IMR-90 (cell line): ENCODE measurements at regions not wholly inside any gene's neighbourhood (a gene's known extent, or its start where the extent isn't known, plus 50 kb on each side); places are given as distances from the start of the nearest gene placed in this dataset.

Experiments used
- ATAC-seq: fragments of 200-7000 bp; cut with Tn5 transposase; 2 replicates; pipeline ENCODE4 v1.9.1; 2020; ENCODE audit warnings: low read depth, mild to moderate bottlenecking, moderate library complexity
- BruUV-seq: library from RNA; stranded (reverse); fragments of 400-500 nt; replicated peaks from 2 replicates; lab custom pipeline; 2021; lab: Mats Ljungman, UMichigan
- CTCF ChIA-PET: fragments of 300-600 bp; formaldehyde crosslinking; extraction: SDS; loops from one replicate; lab custom pipeline; 2021; ENCODE audit warnings: antibody characterized with exemption; lab: Yijun Ruan, JAX
- POLR2A ChIA-PET: fragments of 300-600 bp; sonication (Branson Sonifier 250); formaldehyde crosslinking; loops from one replicate; lab custom pipeline; 2022; ENCODE audit warnings: antibody characterized with exemption; ENCODE audit not compliant: unreplicated experiment; lab: Charles Lee
- DNase-seq: peaks from one replicate; pipeline ENCODE4 v3.0.0; 2013
- H2AFZ ChIP-seq: replicated peaks from 2 replicates; pipeline ENCODE3; 2013; ENCODE audit warnings: low read length, mild to moderate bottlenecking; ENCODE audit not compliant: poor library complexity
- H2AK5ac ChIP-seq: 2 replicates; pipeline ENCODE4 v1.6.1; 2013; ENCODE audit warnings: low read depth, low read length, inconsistent platforms
- H2AK9ac ChIP-seq: replicated peaks from 2 replicates; pipeline ENCODE3; 2013; ENCODE audit warnings: mild to moderate bottlenecking, low read depth, low read length, moderate library complexity; ENCODE audit not compliant: poor library complexity
- H2BK120ac ChIP-seq: 2 replicates; pipeline ENCODE4 v1.6.1; 2013; ENCODE audit warnings: low read depth, low read length, inconsistent platforms
- H2BK15ac ChIP-seq: 3 replicates; pipeline ENCODE4 v1.6.1; 2013; ENCODE audit warnings: low read depth, low read length, inconsistent platforms
- H2BK20ac ChIP-seq: 2 replicates; pipeline ENCODE4 v1.6.1; 2013; ENCODE audit warnings: low read depth, mild to moderate bottlenecking, inconsistent platforms, low read length, moderate library complexity
- H2BK5ac ChIP-seq: 2 replicates; pipeline ENCODE4 v1.6.1; 2013; ENCODE audit warnings: mild to moderate bottlenecking, low read depth, low read length, inconsistent platforms; ENCODE audit not compliant: poor library complexity, severe bottlenecking
- H3K14ac ChIP-seq: replicated peaks from 2 replicates; pipeline ENCODE4 v1.6.1; 2013; ENCODE audit warnings: low read depth, low read length, inconsistent platforms
- H3K18ac ChIP-seq: 2 replicates; pipeline ENCODE4 v1.6.1; 2013; ENCODE audit warnings: low read depth, low read length, control low read depth
- H3K23ac ChIP-seq: 2 replicates; pipeline ENCODE4 v1.6.1; 2013; ENCODE audit warnings: low read depth, low read length, inconsistent platforms
- H3K27ac ChIP-seq: 2 replicates; pipeline ENCODE4 v1.5.1; 2013; ENCODE audit warnings: mild to moderate bottlenecking, control low read depth, low read length; ENCODE audit not compliant: insufficient read depth
- H3K27me3 ChIP-seq: 2 replicates; pipeline ENCODE4 v1.6.1; 2013; ENCODE audit warnings: low read length; ENCODE audit not compliant: control insufficient read depth, insufficient read depth
- H3K36me3 ChIP-seq: 2 replicates; pipeline ENCODE4 v1.6.1; 2013; ENCODE audit warnings: low read length, mixed read lengths; ENCODE audit not compliant: control insufficient read depth, insufficient read depth
- H3K4ac ChIP-seq: 2 replicates; pipeline ENCODE4 v1.6.1; 2013; ENCODE audit warnings: low read depth, low read length, inconsistent platforms
- H3K4me1 ChIP-seq: 2 replicates; pipeline ENCODE4 v1.6.1; 2013; ENCODE audit warnings: low read length, mixed read lengths; ENCODE audit not compliant: control insufficient read depth, insufficient read depth
- H3K4me2 ChIP-seq: 2 replicates; pipeline ENCODE4 v1.6.1; 2013; ENCODE audit warnings: low read depth, mild to moderate bottlenecking, control low read depth, low read length, moderate library complexity
- H3K4me3 ChIP-seq: 2 replicates; pipeline ENCODE4 v1.5.1; 2013; ENCODE audit warnings: low read depth, mild to moderate bottlenecking, control low read depth, low read length, moderate library complexity; ENCODE audit not compliant: insufficient read depth
- H3K56ac ChIP-seq: 2 replicates; pipeline ENCODE4 v1.6.1; 2013; ENCODE audit warnings: low read length, inconsistent platforms; ENCODE audit not compliant: insufficient read depth; ENCODE audit errors: extremely low read depth
- H3K79me1 ChIP-seq, 2 experiments: 2 replicates each; pipeline ENCODE4 v1.6.1; 2013; ENCODE audit warnings: low read length in 2 of 2, inconsistent platforms in 1 of 2, low read depth in 1 of 2
- H3K9ac ChIP-seq: 2 replicates; pipeline ENCODE4 v1.6.1; 2013; ENCODE audit warnings: low read depth, low read length, control low read depth
- H3K9me1 ChIP-seq: 2 replicates; pipeline ENCODE4 v1.6.1; 2013; ENCODE audit warnings: low read length, inconsistent platforms; ENCODE audit not compliant: insufficient read depth
- H3K9me3 ChIP-seq: 2 replicates; pipeline ENCODE4 v1.6.1; 2013; ENCODE audit warnings: low read length; ENCODE audit not compliant: control insufficient read depth, insufficient read depth
- H4K20me1 ChIP-seq: 2 replicates; pipeline ENCODE4 v1.6.1; 2013; ENCODE audit warnings: low read length, inconsistent platforms; ENCODE audit not compliant: insufficient read depth
- H4K5ac ChIP-seq: 2 replicates; pipeline ENCODE4 v1.6.1; 2013; ENCODE audit warnings: mild to moderate bottlenecking, low read depth, low read length, control low read depth
- H4K8ac ChIP-seq, 2 experiments: 2 replicates each; pipeline ENCODE4 v1.6.1; 2013; ENCODE audit warnings: low read depth in 2 of 2, low read length in 2 of 2, control low read depth in 1 of 2, inconsistent platforms in 1 of 2
- H4K91ac ChIP-seq: 2 replicates; pipeline ENCODE4 v1.6.1; 2013; ENCODE audit warnings: low read depth, low read length, inconsistent platforms; ENCODE audit not compliant: insufficient read depth
- BHLHE40 ChIP-seq: fragments of 150-350 bp; IDR thresholded peaks from 2 replicates; pipeline ENCODE4 v1.6.1; 2016; ENCODE audit warnings: mild to moderate bottlenecking, low read depth, low read length
- CEBPB ChIP-seq: IDR thresholded peaks from 2 replicates; pipeline ENCODE4 v1.6.1; 2012; ENCODE audit warnings: low read depth, low read length, improper control_type of control experiment
- CTCF ChIP-seq: conservative IDR thresholded peaks from 2 replicates; pipeline ENCODE4 v1.5.1; 2012; ENCODE audit warnings: mild to moderate bottlenecking, low read depth, low read length, improper control_type of control experiment
- ELK1 ChIP-seq: fragments of 150-350 bp; IDR thresholded peaks from 2 replicates; pipeline ENCODE4 v1.6.1; 2016; ENCODE audit warnings: low read depth, mild to moderate bottlenecking, low read length, moderate library complexity, borderline replicate concordance
- FOS ChIP-seq: fragments of 150-350 bp; IDR thresholded peaks from 2 replicates; pipeline ENCODE4 v1.6.1; 2016; ENCODE audit warnings: low read depth, low read length
- MAFK ChIP-seq: IDR thresholded peaks from 2 replicates; pipeline ENCODE4 v1.6.1; 2012; ENCODE audit warnings: low read depth, low read length, improper control_type of control experiment
- MAZ ChIP-seq: IDR thresholded peaks from 2 replicates; pipeline ENCODE4 v1.6.1; 2012; ENCODE audit warnings: low read depth, mild to moderate bottlenecking, low read length, improper control_type of control experiment, moderate library complexity, borderline replicate concordance
- MXI1 ChIP-seq: IDR thresholded peaks from 2 replicates; pipeline ENCODE4 v1.6.1; 2012; ENCODE audit warnings: low read depth, mild to moderate bottlenecking, low read length, moderate library complexity, borderline replicate concordance
- RAD21 ChIP-seq: IDR thresholded peaks from 2 replicates; pipeline ENCODE4 v1.6.1; 2012; ENCODE audit warnings: low read length, improper control_type of control experiment
- RCOR1 ChIP-seq: IDR thresholded peaks from 2 replicates; pipeline ENCODE4 v1.6.1; 2012; ENCODE audit warnings: mild to moderate bottlenecking, low read length, improper control_type of control experiment; ENCODE audit not compliant: insufficient replicate concordance
- RFX5 ChIP-seq: IDR thresholded peaks from 2 replicates; pipeline ENCODE4 v1.8.0; 2012; ENCODE audit warnings: low read depth, mild to moderate bottlenecking, low read length, moderate library complexity
- SMC3 ChIP-seq: fragments of 150-350 bp; IDR thresholded peaks from 2 replicates; pipeline ENCODE4 v1.6.1; 2016; ENCODE audit warnings: low read depth, mild to moderate bottlenecking, antibody characterized with exemption, low read length, moderate library complexity
- USF2 ChIP-seq: fragments of 150-350 bp; IDR thresholded peaks from 2 replicates; pipeline ENCODE4 v1.6.1; 2017; ENCODE audit warnings: mild to moderate bottlenecking, antibody characterized with exemption, low read length, low read depth
- whole genome bisulfite sequencing, 2 experiments: methylation state at CpG; one replicate each; pipeline versions ENCODE4 v1.1.5 to v1.1.7; 2013; ENCODE audit warnings: missing lambda C conversion rate in 2 of 2; ENCODE audit not compliant: insufficient read length in 1 of 2; ENCODE audit errors: extremely low coverage in 2 of 2; 5-methylcytosine and 5-hydroxymethylcytosine counted together
- dilution Hi-C: fragments of 300-500 bp; cut with HindIII; formaldehyde crosslinking; loops from one replicate; pipeline ENCODE4 v1.14.3; 2018; ENCODE audit warnings: low sequenced_read_pairs; ENCODE audit not compliant: unreplicated experiment
- in situ Hi-C: fragments of 300-500 bp; cut with MboI; formaldehyde crosslinking; loops from 3 replicates; pipeline ENCODE4 v1.14.3; 2019; ENCODE audit warnings: low sequenced_read_pairs, inconsistent platforms, mixed read lengths
- intact Hi-C: fragments of 100-400 bp; cut with micrococcal nuclease; formaldehyde crosslinking; loops from 2 replicates; pipeline ENCODE4 v1.10.0; 2022

GRCh38 chr2:12955864-12956263 lies 239.1 kb downstream of the TRIB2 start:
- H4K20me1 ChIP-seq = no peaks in the 10 kb centered on the region
- H3K4me1 ChIP-seq = no peaks in the 10 kb centered on the region; the same call in 1 of the 2 replicates
- no peak overlapping the region for H3K9ac ChIP-seq
- H3K23ac ChIP-seq = no peak overlapping the region
- no peak overlapping the region for H2BK5ac ChIP-seq
- no peak overlapping the region for H2BK120ac ChIP-seq
- no peak overlapping the region for H4K91ac ChIP-seq
- TF ChIP-seq RFX5 (no peak), CEBPB (no peak), USF2 (no peak), ELK1 (no peak), MAZ (no peak), FOS (no peak), SMC3 (no peak), BHLHE40 (no peak), MXI1 (no peak), MAFK (no peak), RCOR1 (no peak), CTCF (no peak), RAD21 (no peak)
- dilution Hi-C loops = no loop called here
- H3K4me2 ChIP-seq = no peak overlapping the region
- H4K5ac ChIP-seq = no peak overlapping the region
- no peak overlapping the region for H2AFZ ChIP-seq
- CTCF ChIA-PET = no interaction called here
- peaks cover 3% of the 10 kb centered on the region; the same call in 1 of the 2 replicates for H3K9me1 ChIP-seq
- H3K36me3 ChIP-seq = no peaks in the 10 kb centered on the region
- intact Hi-C loops = no loop called here
- no peak overlapping the region for H3K4ac ChIP-seq
- ATAC-seq (no peak), DNase-seq (no peak)
- POLR2A ChIA-PET = no interaction called here
- no peak overlapping the region for H3K18ac ChIP-seq
- H3K79me1 ChIP-seq = no peaks in the 10 kb centered on the region
- no peaks in the 10 kb centered on the region for H3K9me3 ChIP-seq
- H2AK5ac ChIP-seq = no peak overlapping the region
- H3K14ac ChIP-seq = no peak overlapping the region
- no peak overlapping the region for H2BK15ac ChIP-seq
- no peaks in the 10 kb centered on the region for H3K27me3 ChIP-seq
- no peak overlapping the region for H3K27ac ChIP-seq
- H2AK9ac ChIP-seq = no peak overlapping the region
- in situ Hi-C loops = no loop called here
- no peak overlapping the region for H3K56ac ChIP-seq
- H3K4me3 ChIP-seq = no peak overlapping the region
- WGBS, 2 experiments = no CpG with 5 or more reads among the region's 3 CpGs
- no TSS peak for BruUV-seq
- no peak overlapping the region for H4K8ac ChIP-seq
- H2BK20ac ChIP-seq = no peak overlapping the region
